Panc1 (cell line): ENCODE measurements at regions not wholly inside any gene's neighbourhood (a gene's known extent, or its start where the extent isn't known, plus 50 kb on each side); places are given as distances from the start of the nearest gene placed in this dataset.

Source experiments
- ATAC-seq: fragments of 200-7000 bp; cut with Tn5 transposase; 2 replicates; pipeline ENCODE4 v1.9.1; 2020; ENCODE audit warnings: mild to moderate bottlenecking, moderate library complexity
- BruUV-seq: library from RNA; stranded (reverse); fragments of 400-500 nt; replicated peaks from 2 replicates; lab custom pipeline; 2021; lab: Mats Ljungman, UMichigan
- CTCF ChIA-PET: fragments of 300-600 bp; sonication (Branson Sonifier 250); formaldehyde crosslinking; loops from one replicate; lab custom pipeline; 2022; ENCODE audit warnings: antibody characterized with exemption; lab: Charles Lee
- POLR2A ChIA-PET: fragments of 300-600 bp; sonication (Branson Sonifier 250); formaldehyde crosslinking; loops from one replicate; lab custom pipeline; 2022; ENCODE audit warnings: antibody characterized with exemption; lab: Charles Lee
- DNase-seq: peaks from one replicate; pipeline ENCODE4 v3.0.0-alpha.2; 2010; ENCODE audit warnings: low read depth, low spot score
- H3K27ac ChIP-seq: 2 replicates; pipeline ENCODE4 v1.5.1; 2011; ENCODE audit warnings: mild to moderate bottlenecking, low read length, inconsistent platforms
- H3K27me3 ChIP-seq: fragments of 200-500 bp; sonication (Bioruptor generic); 2 replicates; pipeline ENCODE4 v1.6.0; 2014; ENCODE audit warnings: low read length, inconsistent platforms; ENCODE audit not compliant: control insufficient read depth, insufficient read depth
- H3K36me3 ChIP-seq: fragments of 200-500 bp; sonication (Bioruptor generic); 2 replicates; pipeline ENCODE4 v1.5.1; 2014; ENCODE audit warnings: inconsistent platforms, mild to moderate bottlenecking, low read length, moderate library complexity; ENCODE audit not compliant: control insufficient read depth, insufficient read depth
- H3K4me1 ChIP-seq: 2 replicates; pipeline ENCODE4 v1.5.1; 2011; ENCODE audit warnings: inconsistent platforms, mild to moderate bottlenecking, low read length, moderate library complexity; ENCODE audit not compliant: control insufficient read depth, insufficient read depth
- H3K4me3 ChIP-seq, 2 experiments: 2 replicates each; pipeline ENCODE4 v1.5.1; 2011 to 2012; ENCODE audit warnings: low read depth in 2 of 2, low read length in 2 of 2, mild to moderate bottlenecking in 2 of 2, inconsistent platforms in 1 of 2, moderate library complexity in 1 of 2
- H3K9me3 ChIP-seq: fragments of 200-500 bp; sonication (Bioruptor generic); 2 replicates; pipeline ENCODE4 v1.5.1; 2014; ENCODE audit warnings: low read depth, mild to moderate bottlenecking, inconsistent platforms, low read length, moderate library complexity; ENCODE audit not compliant: control insufficient read depth, insufficient read depth
- POLR2AphosphoS5 ChIP-seq: IDR thresholded peaks from 2 replicates; pipeline ENCODE4 v1.6.1; 2012; ENCODE audit warnings: mild to moderate bottlenecking, low read depth, low read length, moderate library complexity
- SIN3A ChIP-seq: IDR thresholded peaks from 2 replicates; pipeline ENCODE4 v1.6.1; 2012; ENCODE audit warnings: low read depth, mild to moderate bottlenecking, low read length, moderate library complexity, borderline replicate concordance; ENCODE audit not compliant: insufficient read depth
- TCF7L2 ChIP-seq: IDR thresholded peaks from 2 replicates; pipeline ENCODE4 v1.6.1; 2011; ENCODE audit warnings: mild to moderate bottlenecking, low read depth, low read length, inconsistent platforms
- in situ Hi-C: cut with HindIII; loops from 2 replicates; pipeline ENCODE4 v1.10.0; 2016; ENCODE audit warnings: low sequenced_read_pairs, low pct_unique_long_range_greater_than_20kb
- intact Hi-C: fragments of 100-400 bp; cut with micrococcal nuclease; formaldehyde crosslinking; loops from one replicate; pipeline ENCODE4 v1.10.0; 2022; ENCODE audit not compliant: unreplicated experiment
- TF ChIP-seq, protein P1 (sequence below): fragments of 450-650 bp; IDR thresholded peaks from 2 replicates; pipeline ENCODE4 v1.5.1; 2017; ENCODE audit warnings: mild to moderate bottlenecking
- TF ChIP-seq, protein P2 (sequence below), 2 experiments: IDR thresholded peaks; 2 replicates each; pipeline ENCODE4 v1.6.1; 2011 to 2012; ENCODE audit warnings: low read depth in 2 of 2, control low read depth in 1 of 2, low read length in 1 of 2, mild to moderate bottlenecking in 1 of 2, moderate library complexity in 1 of 2; ENCODE audit not compliant: insufficient read depth in 1 of 2

DNA sequence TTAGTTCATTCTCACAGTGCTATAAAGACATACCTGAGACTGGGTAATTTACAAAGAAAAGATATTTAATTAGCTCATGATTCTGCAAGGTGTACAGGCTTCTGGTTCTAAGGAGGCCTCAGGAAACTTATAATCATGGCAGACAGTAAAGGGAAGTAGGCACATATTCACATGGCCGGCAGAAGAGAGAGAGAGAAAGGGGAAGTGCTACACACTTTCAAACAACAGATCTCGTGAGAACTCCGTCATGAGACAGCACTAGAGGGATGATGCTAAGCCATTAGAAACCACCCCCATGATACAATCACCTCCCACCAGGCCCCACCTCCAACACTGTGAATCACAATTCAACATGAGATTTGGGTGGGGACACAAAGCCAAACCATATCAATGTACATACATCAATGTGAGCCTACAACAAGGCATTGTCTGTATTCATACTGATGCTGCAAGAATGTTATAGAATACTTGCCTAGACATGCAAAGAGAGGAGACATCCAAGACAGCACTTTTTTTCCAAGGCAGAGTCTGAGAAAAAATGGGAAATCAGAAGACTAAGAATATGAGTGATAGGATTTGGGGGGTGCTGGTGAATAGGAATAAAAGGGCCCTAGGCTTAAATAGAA is 114.8 kb upstream of the XYLT1 start:
- no peak overlapping the region for H3K27ac ChIP-seq
- ChIA-PET CTCF (no interaction called here), POLR2A (no interaction called here)
- no peaks in the 10 kb centered on the region for H3K4me1 ChIP-seq
- no TSS peak for BruUV-seq
- no peak overlapping the region for H3K4me3 ChIP-seq
- ATAC-seq (no peak), DNase-seq (no peak)
- TF ChIP-seq, protein P1, sequence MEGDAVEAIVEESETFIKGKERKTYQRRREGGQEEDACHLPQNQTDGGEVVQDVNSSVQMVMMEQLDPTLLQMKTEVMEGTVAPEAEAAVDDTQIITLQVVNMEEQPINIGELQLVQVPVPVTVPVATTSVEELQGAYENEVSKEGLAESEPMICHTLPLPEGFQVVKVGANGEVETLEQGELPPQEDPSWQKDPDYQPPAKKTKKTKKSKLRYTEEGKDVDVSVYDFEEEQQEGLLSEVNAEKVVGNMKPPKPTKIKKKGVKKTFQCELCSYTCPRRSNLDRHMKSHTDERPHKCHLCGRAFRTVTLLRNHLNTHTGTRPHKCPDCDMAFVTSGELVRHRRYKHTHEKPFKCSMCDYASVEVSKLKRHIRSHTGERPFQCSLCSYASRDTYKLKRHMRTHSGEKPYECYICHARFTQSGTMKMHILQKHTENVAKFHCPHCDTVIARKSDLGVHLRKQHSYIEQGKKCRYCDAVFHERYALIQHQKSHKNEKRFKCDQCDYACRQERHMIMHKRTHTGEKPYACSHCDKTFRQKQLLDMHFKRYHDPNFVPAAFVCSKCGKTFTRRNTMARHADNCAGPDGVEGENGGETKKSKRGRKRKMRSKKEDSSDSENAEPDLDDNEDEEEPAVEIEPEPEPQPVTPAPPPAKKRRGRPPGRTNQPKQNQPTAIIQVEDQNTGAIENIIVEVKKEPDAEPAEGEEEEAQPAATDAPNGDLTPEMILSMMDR, result no peak
- TF ChIP-seq POLR2AphosphoS5 (no peak), SIN3A (no peak), TCF7L2 (no peak)
- TF ChIP-seq, protein P2, sequence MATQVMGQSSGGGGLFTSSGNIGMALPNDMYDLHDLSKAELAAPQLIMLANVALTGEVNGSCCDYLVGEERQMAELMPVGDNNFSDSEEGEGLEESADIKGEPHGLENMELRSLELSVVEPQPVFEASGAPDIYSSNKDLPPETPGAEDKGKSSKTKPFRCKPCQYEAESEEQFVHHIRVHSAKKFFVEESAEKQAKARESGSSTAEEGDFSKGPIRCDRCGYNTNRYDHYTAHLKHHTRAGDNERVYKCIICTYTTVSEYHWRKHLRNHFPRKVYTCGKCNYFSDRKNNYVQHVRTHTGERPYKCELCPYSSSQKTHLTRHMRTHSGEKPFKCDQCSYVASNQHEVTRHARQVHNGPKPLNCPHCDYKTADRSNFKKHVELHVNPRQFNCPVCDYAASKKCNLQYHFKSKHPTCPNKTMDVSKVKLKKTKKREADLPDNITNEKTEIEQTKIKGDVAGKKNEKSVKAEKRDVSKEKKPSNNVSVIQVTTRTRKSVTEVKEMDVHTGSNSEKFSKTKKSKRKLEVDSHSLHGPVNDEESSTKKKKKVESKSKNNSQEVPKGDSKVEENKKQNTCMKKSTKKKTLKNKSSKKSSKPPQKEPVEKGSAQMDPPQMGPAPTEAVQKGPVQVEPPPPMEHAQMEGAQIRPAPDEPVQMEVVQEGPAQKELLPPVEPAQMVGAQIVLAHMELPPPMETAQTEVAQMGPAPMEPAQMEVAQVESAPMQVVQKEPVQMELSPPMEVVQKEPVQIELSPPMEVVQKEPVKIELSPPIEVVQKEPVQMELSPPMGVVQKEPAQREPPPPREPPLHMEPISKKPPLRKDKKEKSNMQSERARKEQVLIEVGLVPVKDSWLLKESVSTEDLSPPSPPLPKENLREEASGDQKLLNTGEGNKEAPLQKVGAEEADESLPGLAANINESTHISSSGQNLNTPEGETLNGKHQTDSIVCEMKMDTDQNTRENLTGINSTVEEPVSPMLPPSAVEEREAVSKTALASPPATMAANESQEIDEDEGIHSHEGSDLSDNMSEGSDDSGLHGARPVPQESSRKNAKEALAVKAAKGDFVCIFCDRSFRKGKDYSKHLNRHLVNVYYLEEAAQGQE (IDR thresholded peaks at IDR 0.05; ENCODE audit: insufficient read depth in 1 of 2, low read depth in 2 of 2, low read length in 1 of 2), result no peak
- peaks cover 3% of the 10 kb centered on the region; the same call in 1 of the 2 replicates for H3K9me3 ChIP-seq
- no peaks in the 10 kb centered on the region; the same call in 1 of the 2 replicates for H3K27me3 ChIP-seq
- intact Hi-C loops (no loop called here), in situ Hi-C loops (no loop called here)
- no peaks in the 10 kb centered on the region for H3K36me3 ChIP-seq

DNA sequence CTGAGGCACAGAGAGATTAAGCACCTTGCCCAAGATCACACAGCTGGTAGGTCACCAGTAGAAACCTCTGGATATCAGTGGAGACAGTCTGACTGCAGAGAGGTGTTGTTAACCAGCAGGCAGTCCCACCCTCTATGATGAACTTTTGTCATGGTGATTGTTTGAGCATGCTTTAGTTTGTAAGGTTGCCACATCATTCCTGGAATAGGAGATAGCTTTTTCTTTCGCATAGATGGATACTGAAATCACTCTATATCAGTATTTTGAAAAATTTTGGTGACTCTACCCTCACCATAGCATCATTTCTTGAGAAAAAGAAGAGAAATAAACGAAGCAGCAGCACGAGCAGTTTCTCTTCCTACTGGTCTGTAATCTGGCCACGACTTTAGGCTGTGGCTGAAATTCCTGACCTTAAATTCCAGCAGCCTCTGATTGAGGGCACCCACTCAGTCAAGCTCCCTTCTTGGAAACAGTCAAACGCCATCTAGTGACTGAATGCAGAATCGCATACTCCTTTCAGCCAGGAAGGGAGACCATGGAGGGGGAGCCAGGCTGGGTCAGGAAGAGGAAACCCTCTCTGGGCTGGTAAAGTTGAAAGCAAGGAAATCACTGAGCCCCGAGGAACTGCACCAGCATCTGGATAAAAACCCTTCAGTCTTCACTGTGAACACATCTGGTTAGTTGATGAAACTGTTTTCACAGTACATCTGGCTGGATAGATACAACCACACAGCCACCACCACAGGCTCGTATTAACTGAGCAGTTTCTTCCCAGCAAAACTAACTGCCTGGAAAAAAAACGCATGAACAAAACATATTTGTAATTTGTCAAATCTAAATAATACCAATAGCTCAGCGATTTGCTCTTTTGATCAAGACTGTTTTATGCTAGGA is 108.5 kb upstream of the XYLT1 start:
- in situ Hi-C loops, result no loop called here
- no peaks in the 10 kb centered on the region for H3K4me1 ChIP-seq
- peak; percentile 46 for DNase-seq
- H3K27me3 ChIP-seq, result no peaks in the 10 kb centered on the region; the same call in 1 of the 2 replicates
- no peaks in the 10 kb centered on the region for H3K36me3 ChIP-seq
- peak; percentile 77; the same call in 1 of the 2 replicates for ATAC-seq
- TF ChIP-seq, protein P1, result peak; percentile 89
- TF ChIP-seq, protein P2 (IDR thresholded peaks at IDR 0.05; ENCODE audit: insufficient read depth in 1 of 2, low read depth in 2 of 2, low read length in 1 of 2), result no peak
- peaks cover 3% of the 10 kb centered on the region; the same call in 1 of the 2 replicates for H3K9me3 ChIP-seq
- H3K4me3 ChIP-seq, result no peak overlapping the region
- intact Hi-C loops, result no loop called here
- ChIA-PET POLR2A (no interaction called here), CTCF (interaction anchor here (0.6 kb wide), 1 partner anchor 374 kb away, joined by 4 read pairs; no protein-coding TSS in a partner anchor)
- H3K27ac ChIP-seq, result no peak overlapping the region
- no TSS peak for BruUV-seq
